ENCODE measurements at regions not wholly inside any gene's neighbourhood (a gene's known extent, or its start where the extent isn't known, plus 50 kb on each side); places are given as distances from the start of the nearest gene placed in this dataset.

DNA sequence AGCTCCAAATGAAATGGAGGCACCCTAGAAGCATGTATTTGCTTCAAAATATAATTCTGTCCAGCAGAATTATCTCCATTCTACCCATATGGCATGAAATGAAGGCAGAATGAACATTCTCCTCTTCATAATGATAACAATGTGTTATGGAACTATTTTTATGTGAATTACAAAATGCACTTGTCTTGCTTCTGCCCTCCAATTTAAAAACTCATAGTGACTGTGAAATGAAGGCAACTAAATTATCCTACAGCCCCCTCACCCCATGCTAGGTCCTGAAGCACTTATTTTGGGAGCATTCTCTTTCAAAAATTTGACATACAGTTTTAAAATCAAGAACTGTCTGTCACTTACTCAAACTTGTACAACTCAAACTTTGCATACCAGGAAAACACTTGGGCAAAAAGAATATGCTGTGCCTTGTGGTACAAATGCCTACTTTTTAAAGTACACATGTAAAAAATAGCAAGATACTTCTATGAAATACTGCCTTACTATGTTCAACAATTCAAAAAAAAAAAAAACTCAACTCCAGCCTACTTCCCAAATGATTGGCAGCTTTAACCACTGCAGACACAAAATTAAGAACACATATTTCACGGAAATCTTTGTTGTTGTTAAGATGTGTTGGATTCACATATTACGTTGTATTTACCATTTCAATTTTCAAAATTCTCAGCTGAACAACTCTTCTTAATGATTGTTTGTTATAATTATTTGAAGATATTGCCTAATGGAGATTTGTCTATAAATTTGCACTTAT is 213.3 kb upstream of the NFIA start:
- Histone ChIP-seq H2AK5ac (ENCODE audit: insufficient read length, low read length) (no peak overlapping the region), H3K14ac (ENCODE audit: insufficient read depth, low read length) (no peak overlapping the region), H4K20me1 (ENCODE audit: control insufficient read depth, insufficient read depth, insufficient read length) (no peaks in the 10 kb centered on the region), H2BK15ac (ENCODE audit: low read depth, low read length) (no peak overlapping the region), H4K8ac (replicated peaks; ENCODE audit: insufficient read length, low read depth, low read length) (no peak overlapping the region), H3K9ac (ENCODE audit: extremely low read depth, insufficient read length, low read length) (no peak overlapping the region), H4K91ac (ENCODE audit: insufficient read length, low read depth, low read length) (no peak overlapping the region), H3K23me2 (ENCODE audit: insufficient read length, low read depth, low read length, poor library complexity, severe bottlenecking) (no peaks in the 10 kb centered on the region), H2BK12ac (ENCODE audit: insufficient read length, low read depth, low read length) (no peak overlapping the region), H2AFZ (ENCODE audit: low read length) (no peak overlapping the region), H3K23ac (ENCODE audit: insufficient read length, low read depth, low read length) (no peak overlapping the region), H2BK5ac (ENCODE audit: insufficient read length, low read length) (no peak overlapping the region), H2BK20ac (ENCODE audit: low read depth, low read length, poor library complexity, severe bottlenecking) (no peak overlapping the region), H3K79me1 (ENCODE audit: insufficient read depth, low read depth, low read length, poor library complexity, severe bottlenecking) (no peaks in the 10 kb centered on the region), H3K9me3 (ENCODE audit: control insufficient read depth, low read depth, low read length) (no peaks in the 10 kb centered on the region), H3T11ph (ENCODE audit: low read length) (no peak overlapping the region), H3K18ac (ENCODE audit: insufficient read length, low read depth, low read length) (no peak overlapping the region), H4K5ac (ENCODE audit: insufficient read length, low read depth, low read length) (no peak overlapping the region), H3K27ac (ENCODE audit: insufficient read length, low read depth, low read length) (no peak overlapping the region), H2BK120ac (ENCODE audit: low read depth, low read length, poor library complexity, severe bottlenecking) (no peak overlapping the region), H3K4ac (ENCODE audit: low read depth, low read length) (no peak overlapping the region), H3K27me3 (ENCODE audit: insufficient read depth, low read length) (no peaks in the 10 kb centered on the region), H3K56ac (ENCODE audit: insufficient read length, low read depth, low read length) (no peak overlapping the region), H3K4me1 (ENCODE audit: insufficient read depth, low read length) (no peaks in the 10 kb centered on the region; the same call in 1 of the 2 replicates), H3K4me2 (ENCODE audit: insufficient read depth, insufficient read length, low read length) (no peak overlapping the region), H3K79me2 (ENCODE audit: insufficient read depth, low read length) (no peaks in the 10 kb centered on the region)
- TF ChIP-seq, protein P1, sequence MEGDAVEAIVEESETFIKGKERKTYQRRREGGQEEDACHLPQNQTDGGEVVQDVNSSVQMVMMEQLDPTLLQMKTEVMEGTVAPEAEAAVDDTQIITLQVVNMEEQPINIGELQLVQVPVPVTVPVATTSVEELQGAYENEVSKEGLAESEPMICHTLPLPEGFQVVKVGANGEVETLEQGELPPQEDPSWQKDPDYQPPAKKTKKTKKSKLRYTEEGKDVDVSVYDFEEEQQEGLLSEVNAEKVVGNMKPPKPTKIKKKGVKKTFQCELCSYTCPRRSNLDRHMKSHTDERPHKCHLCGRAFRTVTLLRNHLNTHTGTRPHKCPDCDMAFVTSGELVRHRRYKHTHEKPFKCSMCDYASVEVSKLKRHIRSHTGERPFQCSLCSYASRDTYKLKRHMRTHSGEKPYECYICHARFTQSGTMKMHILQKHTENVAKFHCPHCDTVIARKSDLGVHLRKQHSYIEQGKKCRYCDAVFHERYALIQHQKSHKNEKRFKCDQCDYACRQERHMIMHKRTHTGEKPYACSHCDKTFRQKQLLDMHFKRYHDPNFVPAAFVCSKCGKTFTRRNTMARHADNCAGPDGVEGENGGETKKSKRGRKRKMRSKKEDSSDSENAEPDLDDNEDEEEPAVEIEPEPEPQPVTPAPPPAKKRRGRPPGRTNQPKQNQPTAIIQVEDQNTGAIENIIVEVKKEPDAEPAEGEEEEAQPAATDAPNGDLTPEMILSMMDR (conservative IDR thresholded peaks at IDR 0.05): no peak
- Mint-ChIP-seq H3K27me3 (ENCODE audit: low read depth) (no peaks in the 10 kb centered on the region), H3K4me3 (no peak overlapping the region), H3K4me1 (peaks cover 17 to 24% of the 10 kb centered on the region in 2 experiments), H3K9me3 (no peaks in the 10 kb centered on the region), H3K27ac (no peak overlapping the region), H3K36me3 (ENCODE audit: insufficient read depth in 1 of 3, low read depth in 3 of 3) (no peaks in the 10 kb centered on the region)
- DNase-seq: no peak
- no CpG with 5 or more reads among the region's 2 CpGs for WGBS (ENCODE audit: extremely low coverage, insufficient read length, low lambda C conversion rate)
